ENCODE measurements at regions not wholly inside any gene's neighbourhood (a gene's known extent, or its start where the extent isn't known, plus 50 kb on each side); places are given as distances from the start of the nearest gene placed in this dataset.

DNA sequence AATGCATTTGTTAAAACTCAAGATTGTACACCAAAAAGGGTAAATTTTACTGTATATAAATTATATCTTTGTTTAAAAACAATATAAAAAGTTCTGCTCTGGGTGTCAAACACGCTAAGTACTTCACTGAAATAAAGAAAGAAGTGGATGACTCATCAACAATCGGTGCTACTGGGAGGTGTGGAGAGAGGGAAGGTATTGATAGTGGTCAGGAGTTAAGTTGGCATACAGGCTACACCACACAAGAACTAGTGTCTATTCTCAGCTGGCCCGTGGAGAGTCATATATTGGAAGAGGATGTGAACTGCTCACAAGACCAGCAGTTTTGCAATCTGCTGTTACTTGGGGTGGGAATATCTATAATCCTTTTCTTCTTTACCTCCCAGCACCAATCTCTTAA lies 145.7 kb upstream of the TRPC7 start:
- Histone ChIP-seq H3K36me3 (ENCODE audit: control insufficient read depth, insufficient read depth, low read length) (no peaks in the 10 kb centered on the region), H3K27me3 (ENCODE audit: control insufficient read depth, insufficient read depth, low read length) (no peaks in the 10 kb centered on the region), H3K4me1 (ENCODE audit: control insufficient read depth, insufficient read depth, low read length) (no peaks in the 10 kb centered on the region), H3K9me3 (ENCODE audit: control insufficient read depth, insufficient read depth, low read length) (no peaks in the 10 kb centered on the region), H3K4me3 (ENCODE audit: low read length) (no peak overlapping the region), H3K27ac (ENCODE audit: low read length) (no peak overlapping the region)
- Mint-ChIP-seq H3K9me3 (peaks cover 6 to 8% of the 10 kb centered on the region in 2 donors), H3K4me1 (no peaks in the 10 kb centered on the region), H3K27ac (no peak overlapping the region), H3K36me3 (no peaks in the 10 kb centered on the region), H3K4me3 (no peak overlapping the region), H3K27me3 (ENCODE audit: low read depth in 2 of 2) (no peaks in the 10 kb centered on the region)
- DNase-seq (no peak), ATAC-seq (no peak)
- WGBS (ENCODE audit: insufficient coverage): 63% methylated on average over 2 of the region's 3 CpGs
- intact Hi-C loops (cut with micrococcal nuclease): no loop called here
- TF ChIP-seq, protein P1, sequence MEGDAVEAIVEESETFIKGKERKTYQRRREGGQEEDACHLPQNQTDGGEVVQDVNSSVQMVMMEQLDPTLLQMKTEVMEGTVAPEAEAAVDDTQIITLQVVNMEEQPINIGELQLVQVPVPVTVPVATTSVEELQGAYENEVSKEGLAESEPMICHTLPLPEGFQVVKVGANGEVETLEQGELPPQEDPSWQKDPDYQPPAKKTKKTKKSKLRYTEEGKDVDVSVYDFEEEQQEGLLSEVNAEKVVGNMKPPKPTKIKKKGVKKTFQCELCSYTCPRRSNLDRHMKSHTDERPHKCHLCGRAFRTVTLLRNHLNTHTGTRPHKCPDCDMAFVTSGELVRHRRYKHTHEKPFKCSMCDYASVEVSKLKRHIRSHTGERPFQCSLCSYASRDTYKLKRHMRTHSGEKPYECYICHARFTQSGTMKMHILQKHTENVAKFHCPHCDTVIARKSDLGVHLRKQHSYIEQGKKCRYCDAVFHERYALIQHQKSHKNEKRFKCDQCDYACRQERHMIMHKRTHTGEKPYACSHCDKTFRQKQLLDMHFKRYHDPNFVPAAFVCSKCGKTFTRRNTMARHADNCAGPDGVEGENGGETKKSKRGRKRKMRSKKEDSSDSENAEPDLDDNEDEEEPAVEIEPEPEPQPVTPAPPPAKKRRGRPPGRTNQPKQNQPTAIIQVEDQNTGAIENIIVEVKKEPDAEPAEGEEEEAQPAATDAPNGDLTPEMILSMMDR (IDR thresholded peaks at IDR 0.05): no peak

DNA sequence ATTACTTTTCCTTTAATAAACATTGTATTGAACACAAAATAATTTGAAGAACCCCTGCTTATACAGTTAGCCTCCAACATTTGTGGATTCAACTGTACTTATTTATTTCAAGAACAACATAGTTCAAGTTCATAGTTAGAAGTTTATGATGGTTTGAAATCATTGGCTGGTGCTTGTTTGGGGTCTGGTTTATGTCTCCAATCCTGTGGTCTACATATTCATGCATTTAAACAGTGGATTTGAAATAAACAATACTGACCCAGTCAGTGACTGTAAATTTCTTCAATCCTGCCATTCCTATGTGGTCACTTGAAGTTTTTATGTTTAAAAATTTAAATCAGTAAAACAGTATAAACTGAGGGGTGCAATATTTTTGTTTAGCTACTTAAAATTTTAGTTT lies 145.1 kb upstream of the TRPC7 start:
- no peaks in the 10 kb centered on the region for H3K27me3 Mint-ChIP-seq (ENCODE audit: low read depth in 2 of 2)
- Histone ChIP-seq H3K4me3 (ENCODE audit: low read length) (no peak overlapping the region), H3K27me3 (ENCODE audit: control insufficient read depth, insufficient read depth, low read length) (no peaks in the 10 kb centered on the region), H3K9me3 (ENCODE audit: control insufficient read depth, insufficient read depth, low read length) (no peaks in the 10 kb centered on the region), H3K36me3 (ENCODE audit: control insufficient read depth, insufficient read depth, low read length) (no peaks in the 10 kb centered on the region), H3K27ac (ENCODE audit: low read length) (no peak overlapping the region), H3K4me1 (ENCODE audit: control insufficient read depth, insufficient read depth, low read length) (no peaks in the 10 kb centered on the region)
- peaks cover 6 to 8% of the 10 kb centered on the region in 2 donors for H3K9me3 Mint-ChIP-seq
- intact Hi-C loops (cut with micrococcal nuclease): no loop called here
- H3K4me1 Mint-ChIP-seq: no peaks in the 10 kb centered on the region
- H3K36me3 Mint-ChIP-seq: no peaks in the 10 kb centered on the region
- no peak overlapping the region for H3K27ac Mint-ChIP-seq
- DNase-seq (no peak), ATAC-seq (no peak)
- TF ChIP-seq, protein P1 (IDR thresholded peaks at IDR 0.05): no peak
- H3K4me3 Mint-ChIP-seq: no peak overlapping the region

DNA sequence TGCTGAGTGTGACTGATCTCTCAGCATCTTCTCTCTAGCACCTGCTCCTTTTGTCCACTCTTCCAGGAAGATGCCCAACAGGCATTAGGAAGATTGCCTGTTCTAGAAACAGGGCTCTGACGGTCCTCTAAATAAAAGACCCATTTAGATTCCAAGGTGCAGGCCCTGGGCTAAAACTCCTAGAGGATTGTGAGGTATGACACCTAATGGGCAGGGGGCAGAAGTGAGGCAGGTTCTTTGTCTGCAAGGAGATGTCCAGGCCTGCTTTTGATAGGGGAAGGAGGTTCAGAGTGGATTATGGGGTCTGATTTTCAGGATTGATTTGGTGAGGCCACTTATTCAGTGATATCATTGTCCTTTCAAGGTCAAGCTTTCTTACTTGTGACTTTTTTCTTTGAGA lies 140.8 kb upstream of the TRPC7 start:
- no peaks in the 10 kb centered on the region for H3K4me1 Mint-ChIP-seq
- peaks cover 3% of the 10 kb centered on the region in 2 donors for H3K9me3 Mint-ChIP-seq
- ATAC-seq (no peak), DNase-seq (no peak)
- TF ChIP-seq, protein P1 (IDR thresholded peaks at IDR 0.05): no peak
- H3K4me3 Mint-ChIP-seq: no peak overlapping the region
- H3K36me3 Mint-ChIP-seq: no peaks in the 10 kb centered on the region
- no peak overlapping the region for H3K27ac Mint-ChIP-seq
- Histone ChIP-seq H3K4me1 (ENCODE audit: control insufficient read depth, insufficient read depth, low read length) (no peaks in the 10 kb centered on the region), H3K27ac (ENCODE audit: low read length) (no peak overlapping the region), H3K4me3 (ENCODE audit: low read length) (no peak overlapping the region), H3K36me3 (ENCODE audit: control insufficient read depth, insufficient read depth, low read length) (no peaks in the 10 kb centered on the region), H3K27me3 (ENCODE audit: control insufficient read depth, insufficient read depth, low read length) (no peaks in the 10 kb centered on the region), H3K9me3 (ENCODE audit: control insufficient read depth, insufficient read depth, low read length) (no peaks in the 10 kb centered on the region)
- intact Hi-C loops (cut with micrococcal nuclease): no loop called here
- 43% methylated on average over 1 of the region's 1 CpG for WGBS (ENCODE audit: insufficient coverage)
- H3K27me3 Mint-ChIP-seq (ENCODE audit: low read depth in 2 of 2): no peaks in the 10 kb centered on the region

DNA sequence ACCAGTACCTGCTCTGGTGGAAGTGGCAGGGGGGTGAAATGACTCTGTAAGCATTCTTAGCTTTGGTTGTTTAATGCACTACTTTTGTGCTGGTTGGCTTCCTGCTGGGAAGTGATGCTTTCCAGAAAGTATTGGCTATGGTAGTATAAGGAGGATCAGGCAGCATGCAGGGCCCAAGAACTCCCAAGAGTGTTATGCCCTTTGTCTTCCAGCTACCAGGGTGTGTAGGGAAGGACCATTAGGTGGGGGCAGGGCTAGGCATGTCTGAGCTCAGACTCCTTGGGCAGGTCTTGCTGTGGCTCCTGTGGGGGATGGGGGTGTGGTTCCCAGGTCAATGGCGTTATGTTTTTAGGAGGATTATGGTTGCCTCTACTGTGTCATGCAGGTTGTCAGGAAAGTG lies 135.8 kb upstream of the TRPC7 start:
- Histone ChIP-seq H3K27ac (ENCODE audit: low read length) (no peak overlapping the region), H3K27me3 (ENCODE audit: control insufficient read depth, insufficient read depth, low read length) (no peaks in the 10 kb centered on the region), H3K4me1 (ENCODE audit: control insufficient read depth, insufficient read depth, low read length) (no peaks in the 10 kb centered on the region), H3K4me3 (ENCODE audit: low read length) (no peak overlapping the region), H3K9me3 (ENCODE audit: control insufficient read depth, insufficient read depth, low read length) (no peaks in the 10 kb centered on the region), H3K36me3 (ENCODE audit: control insufficient read depth, insufficient read depth, low read length) (no peaks in the 10 kb centered on the region)
- Mint-ChIP-seq H3K9me3 (peaks cover 6 to 21% of the 10 kb centered on the region in 2 donors), H3K4me1 (no peaks in the 10 kb centered on the region), H3K4me3 (no peak overlapping the region), H3K27me3 (ENCODE audit: low read depth in 2 of 2) (no peaks in the 10 kb centered on the region), H3K27ac (no peak overlapping the region), H3K36me3 (peaks cover 22% of the 10 kb centered on the region)
- intact Hi-C loops (cut with micrococcal nuclease): no loop called here
- no peak for ATAC-seq
- 100% methylated on average over 1 of the region's 1 CpG for WGBS (ENCODE audit: insufficient coverage)
- DNase-seq: no peak
- TF ChIP-seq, protein P1 (IDR thresholded peaks at IDR 0.05): no peak

Data from natural killer cell (primary cell).